ENCODE measurements at regions not wholly inside any gene's neighbourhood (a gene's known extent, or its start where the extent isn't known, plus 50 kb on each side); places are given as distances from the start of the nearest gene placed in this dataset.

- no peaks in the 10 kb centered on the region for H3K79me1 ChIP-seq (ENCODE audit: low read depth, low read length)
- no peak overlapping the region for H3K56ac ChIP-seq (replicated peaks; ENCODE audit: insufficient read length, low read depth, low read length)
- H3K36me3 ChIP-seq (ENCODE audit: control insufficient read depth in 2 of 4, insufficient read depth in 4 of 4, low read length in 3 of 4): no peaks in the 10 kb centered on the region
- H3K27me3 ChIP-seq (replicated peaks in 1 of 4; ENCODE audit: control insufficient read depth in 3 of 4, extremely low read depth in 1 of 4, insufficient read depth in 3 of 4, low read length in 3 of 4): no peaks in the 10 kb centered on the region
- H3K9me3 ChIP-seq (ENCODE audit: insufficient read depth in 2 of 2, low read depth in 1 of 2, low read length in 1 of 2): no peaks in the 10 kb centered on the region
- CTCF ChIA-PET (ENCODE audit: partially characterized antibody): no interaction called here
- H4K91ac ChIP-seq (replicated peaks; ENCODE audit: insufficient read length, low read length): no peak overlapping the region
- FAIRE-seq (no peak), DNase-seq (ENCODE audit: low read depth in 1 of 2, low spot score in 2 of 2) (no peak)
- no peak overlapping the region for H2BK120ac ChIP-seq (replicated peaks; ENCODE audit: low read depth, low read length)
- H3K4me2 ChIP-seq (ENCODE audit: insufficient read depth in 1 of 2, low read depth in 2 of 2, low read length in 2 of 2): no peak overlapping the region
- H3K4ac ChIP-seq (replicated peaks; ENCODE audit: insufficient read length, low read depth, low read length): no peak overlapping the region
- TF ChIP-seq SRF (IDR thresholded peaks at IDR 0.05; ENCODE audit: low read depth, low read length) (no peak), E2F6 (IDR thresholded peaks at IDR 0.05) (no peak), TCF12 (IDR thresholded peaks at IDR 0.05; ENCODE audit: low read depth, low read length) (no peak), ASH2L (IDR thresholded peaks at IDR 0.05; ENCODE audit: low read length) (no peak), BCL11A (IDR thresholded peaks at IDR 0.05; ENCODE audit: low read depth in 2 of 2, low read length in 2 of 2) (no peak), EZH2 (IDR thresholded peaks at IDR 0.05; ENCODE audit: low read depth, low read length, severe bottlenecking) (no peak)
- TF ChIP-seq, protein P1, sequence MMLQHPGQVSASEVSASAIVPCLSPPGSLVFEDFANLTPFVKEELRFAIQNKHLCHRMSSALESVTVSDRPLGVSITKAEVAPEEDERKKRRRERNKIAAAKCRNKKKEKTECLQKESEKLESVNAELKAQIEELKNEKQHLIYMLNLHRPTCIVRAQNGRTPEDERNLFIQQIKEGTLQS (IDR thresholded peaks at IDR 0.05; ENCODE audit: insufficient read depth, low read depth, low read length): no peak
- no peak overlapping the region for H2BK15ac ChIP-seq (ENCODE audit: low read length)
- H3K9ac ChIP-seq (replicated peaks in 1 of 4; ENCODE audit: extremely low read depth in 1 of 4, low read depth in 3 of 4, low read length in 3 of 4): no peak overlapping the region
- no peak overlapping the region for H4K5ac ChIP-seq (ENCODE audit: insufficient read length, low read depth, low read length)
- H2AK5ac ChIP-seq (ENCODE audit: low read depth, low read length): no peak overlapping the region
- H3K4me1 ChIP-seq (replicated peaks in 1 of 4; ENCODE audit: control insufficient read depth in 3 of 4, insufficient read depth in 4 of 4, low read length in 3 of 4): no peaks in the 10 kb centered on the region
- no peaks in the 10 kb centered on the region for H4K20me1 ChIP-seq (replicated peaks in 1 of 2; ENCODE audit: control insufficient read depth in 1 of 2, insufficient read depth in 2 of 2, low read length in 2 of 2)
- H3K23me2 ChIP-seq (ENCODE audit: low read depth, low read length): no peaks in the 10 kb centered on the region
- H2BK5ac ChIP-seq (ENCODE audit: low read depth, low read length): no peak overlapping the region
- no peak overlapping the region for H2AFZ ChIP-seq (ENCODE audit: low read length)
- WGBS, 2 experiments (ENCODE audit: extremely low coverage in 1 of 2, insufficient coverage in 1 of 2, insufficient read length in 1 of 2, insufficient replicate concordance in 2 of 2, low coverage in 1 of 2, low lambda C conversion rate in 2 of 2, missing lambda C conversion rate in 1 of 2): 90% methylated on average over 5 of the region's 5 CpGs; no CpG with 5 or more reads in 1 of the 2 experiments
- no peak overlapping the region for H3K18ac ChIP-seq (ENCODE audit: extremely low read depth, low read length)
- no peak overlapping the region for H4K8ac ChIP-seq (ENCODE audit: extremely low read depth, insufficient read depth, low read length)
- no peak overlapping the region for H3K4me3 ChIP-seq (ENCODE audit: extremely low read depth in 1 of 4, insufficient read depth in 2 of 4, low read depth in 3 of 4, low read length in 4 of 4)
- POLR2A ChIA-PET (ENCODE audit: partially characterized antibody): no interaction called here
- no peak overlapping the region for H3K23ac ChIP-seq (ENCODE audit: insufficient read length)
- no peak overlapping the region for H3K27ac ChIP-seq (ENCODE audit: low read depth, low read length)
- H2BK12ac ChIP-seq (ENCODE audit: low read depth, low read length): no peak overlapping the region
- H3K79me2 ChIP-seq (ENCODE audit: control insufficient read depth in 1 of 2, insufficient read depth in 2 of 2, low read length in 2 of 2): no peaks in the 10 kb centered on the region
- H3K14ac ChIP-seq (ENCODE audit: insufficient read length): no peak overlapping the region
- no peak overlapping the region for H2BK20ac ChIP-seq (ENCODE audit: low read length)
These were observed 138.4 kb upstream of the NAALADL2 start for GRCh38 chr3:174720717-174721116.
